A549 (cell line): ENCODE measurements at regions not wholly inside any gene's neighbourhood (a gene's known extent, or its start where the extent isn't known, plus 50 kb on each side); places are given as distances from the start of the nearest gene placed in this dataset.

Source experiments
- EP300 ChIP-seq, 2 experiments: fragments of >200 bp; sonication (Bioruptor Twin); formaldehyde crosslinking; IDR thresholded peaks; 2 replicates in 1 of 2; 3 replicates in 1 of 2; pipeline ENCODE4 v1.6.1; 2016 to 2017
- RCOR1 ChIP-seq: fragments of 150-350 bp; IDR thresholded peaks from 2 replicates; pipeline ENCODE4 v1.6.1; 2014; ENCODE audit warnings: antibody characterized with exemption, low read length, low read depth
- SMC3 ChIP-seq: fragments of >200 bp; sonication (Bioruptor Twin); formaldehyde crosslinking; IDR thresholded peaks from 3 replicates; pipeline ENCODE4 v1.6.1; 2018; ENCODE audit warnings: inconsistent platforms

GRCh38 chr10:3270577-3271316 lies 98.2 kb upstream of the PITRM1 start:
- no peak for TF ChIP-seq EP300 (IDR thresholded peaks at IDR 0.05)
- TF ChIP-seq RCOR1, result no peak
- TF ChIP-seq SMC3, result no peak
